ENCODE measurements at regions not wholly inside any gene's neighbourhood (a gene's known extent, or its start where the extent isn't known, plus 50 kb on each side); places are given as distances from the start of the nearest gene placed in this dataset.

DNA sequence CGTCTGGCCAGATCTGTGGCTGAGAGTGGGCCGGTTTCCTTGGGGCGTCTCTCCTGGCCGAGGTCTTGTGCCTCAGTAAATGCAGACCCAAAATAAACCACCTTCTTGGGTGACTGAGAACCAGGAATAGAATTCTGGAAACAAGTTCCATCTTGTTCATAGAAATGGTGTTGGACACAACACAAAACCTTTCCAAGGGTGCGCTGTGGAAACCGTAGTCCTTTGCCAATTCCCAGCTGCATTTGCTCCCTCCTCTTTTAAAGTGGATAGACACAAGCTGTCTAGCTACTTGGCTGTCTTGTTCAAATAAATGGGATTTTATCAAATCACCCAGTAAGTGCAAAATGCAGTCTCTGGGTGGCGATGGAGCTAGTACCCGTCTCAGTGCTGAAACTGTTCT, 300.2 kb downstream of the SHANK2 start:
- H3K27me3 Mint-ChIP-seq (ENCODE audit: low read depth, unreplicated experiment): peaks cover 4% of the 10 kb centered on the region
- peaks cover 3% of the 10 kb centered on the region for H3K36me3 Mint-ChIP-seq (ENCODE audit: low read depth, unreplicated experiment)
- no peak overlapping the region for H3K27ac Mint-ChIP-seq (ENCODE audit: unreplicated experiment)
- FAIRE-seq (no peak), DNase-seq (ENCODE audit: low read depth) (no peak)
- H3K9me3 Mint-ChIP-seq (ENCODE audit: unreplicated experiment): peaks cover 7% of the 10 kb centered on the region
- Histone ChIP-seq H3K4me2 (ENCODE audit: low read length) (no peak overlapping the region), H3K27ac (ENCODE audit: low read depth, low read length) (no peak overlapping the region), H3K9ac (ENCODE audit: low read length) (no peak overlapping the region), H3K79me2 (ENCODE audit: insufficient read depth, low read length) (no peaks in the 10 kb centered on the region), H3K36me3 (ENCODE audit: insufficient read depth, low read length) (no peaks in the 10 kb centered on the region), H4K20me1 (ENCODE audit: insufficient read depth, low read length) (no peaks in the 10 kb centered on the region), H2AFZ (ENCODE audit: low read depth, low read length) (no peak overlapping the region), H3K4me3 (ENCODE audit: insufficient read depth, low read depth, low read length) (no peak overlapping the region), H3K9me3 (ENCODE audit: insufficient read depth, low read depth, low read length) (no peaks in the 10 kb centered on the region), H3K4me1 (ENCODE audit: insufficient read depth, low read length) (no peaks in the 10 kb centered on the region), H3K27me3 (ENCODE audit: insufficient read depth, low read length) (no peaks in the 10 kb centered on the region)
- H3K4me3 Mint-ChIP-seq (ENCODE audit: unreplicated experiment): no peak overlapping the region
- TF ChIP-seq, protein P1, sequence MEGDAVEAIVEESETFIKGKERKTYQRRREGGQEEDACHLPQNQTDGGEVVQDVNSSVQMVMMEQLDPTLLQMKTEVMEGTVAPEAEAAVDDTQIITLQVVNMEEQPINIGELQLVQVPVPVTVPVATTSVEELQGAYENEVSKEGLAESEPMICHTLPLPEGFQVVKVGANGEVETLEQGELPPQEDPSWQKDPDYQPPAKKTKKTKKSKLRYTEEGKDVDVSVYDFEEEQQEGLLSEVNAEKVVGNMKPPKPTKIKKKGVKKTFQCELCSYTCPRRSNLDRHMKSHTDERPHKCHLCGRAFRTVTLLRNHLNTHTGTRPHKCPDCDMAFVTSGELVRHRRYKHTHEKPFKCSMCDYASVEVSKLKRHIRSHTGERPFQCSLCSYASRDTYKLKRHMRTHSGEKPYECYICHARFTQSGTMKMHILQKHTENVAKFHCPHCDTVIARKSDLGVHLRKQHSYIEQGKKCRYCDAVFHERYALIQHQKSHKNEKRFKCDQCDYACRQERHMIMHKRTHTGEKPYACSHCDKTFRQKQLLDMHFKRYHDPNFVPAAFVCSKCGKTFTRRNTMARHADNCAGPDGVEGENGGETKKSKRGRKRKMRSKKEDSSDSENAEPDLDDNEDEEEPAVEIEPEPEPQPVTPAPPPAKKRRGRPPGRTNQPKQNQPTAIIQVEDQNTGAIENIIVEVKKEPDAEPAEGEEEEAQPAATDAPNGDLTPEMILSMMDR (IDR thresholded peaks at IDR 0.05; ENCODE audit: insufficient read depth, low read depth, low read length): no peak
- no peak for TF ChIP-seq EZH2 (IDR thresholded peaks at IDR 0.05; ENCODE audit: insufficient read depth, low read length)
- no peaks in the 10 kb centered on the region for H3K4me1 Mint-ChIP-seq (ENCODE audit: low read depth, unreplicated experiment)

DNA sequence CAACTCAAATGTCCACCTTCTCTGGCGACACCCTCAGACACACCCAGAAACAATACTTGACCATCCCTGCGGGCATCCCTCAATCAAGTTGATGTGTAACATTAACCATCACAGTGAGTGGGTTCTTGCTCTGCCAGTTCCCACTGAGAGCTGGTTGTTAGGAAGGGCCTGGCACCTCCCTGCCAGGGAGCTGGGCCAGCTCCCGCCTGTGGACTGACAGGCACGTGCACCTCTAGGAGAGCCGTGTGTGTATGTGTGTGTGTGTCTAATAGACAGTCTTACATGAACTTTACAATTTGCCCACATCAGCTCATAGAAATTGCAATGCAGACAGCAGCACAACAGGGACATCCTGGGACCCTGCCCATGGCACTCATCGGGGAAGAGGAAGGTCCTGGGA, 298.7 kb downstream of the SHANK2 start:
- no peak for DNase-seq (ENCODE audit: low read depth)
- Mint-ChIP-seq H3K36me3 (ENCODE audit: low read depth, unreplicated experiment) (peaks cover 3% of the 10 kb centered on the region), H3K27ac (ENCODE audit: unreplicated experiment) (no peak overlapping the region), H3K9me3 (ENCODE audit: unreplicated experiment) (peaks cover 5% of the 10 kb centered on the region), H3K4me1 (ENCODE audit: low read depth, unreplicated experiment) (no peaks in the 10 kb centered on the region), H3K27me3 (ENCODE audit: low read depth, unreplicated experiment) (peaks cover 4% of the 10 kb centered on the region), H3K4me3 (ENCODE audit: unreplicated experiment) (no peak overlapping the region)
- H3K27me3 ChIP-seq (ENCODE audit: insufficient read depth, low read length): no peaks in the 10 kb centered on the region
- TF ChIP-seq EZH2 (IDR thresholded peaks at IDR 0.05; ENCODE audit: insufficient read depth, low read length): no peak
- TF ChIP-seq, protein P1 (IDR thresholded peaks at IDR 0.05; ENCODE audit: insufficient read depth, low read depth, low read length): no peak
- H4K20me1 ChIP-seq (ENCODE audit: insufficient read depth, low read length): no peaks in the 10 kb centered on the region
- H3K36me3 ChIP-seq (ENCODE audit: insufficient read depth, low read length): no peaks in the 10 kb centered on the region
- H3K79me2 ChIP-seq (ENCODE audit: insufficient read depth, low read length): no peaks in the 10 kb centered on the region
- H3K4me2 ChIP-seq (ENCODE audit: low read length): no peak overlapping the region
- no peak overlapping the region for H3K27ac ChIP-seq (ENCODE audit: low read depth, low read length)
- FAIRE-seq: no peak
- H2AFZ ChIP-seq (ENCODE audit: low read depth, low read length): no peak overlapping the region
- no peaks in the 10 kb centered on the region for H3K4me1 ChIP-seq (ENCODE audit: insufficient read depth, low read length)
- H3K9ac ChIP-seq (ENCODE audit: low read length): no peak overlapping the region
- no peaks in the 10 kb centered on the region for H3K9me3 ChIP-seq (ENCODE audit: insufficient read depth, low read depth, low read length)
- H3K4me3 ChIP-seq (ENCODE audit: insufficient read depth, low read depth, low read length): no peak overlapping the region

- Histone ChIP-seq H3K9me3 (ENCODE audit: insufficient read depth, low read depth, low read length) (no peaks in the 10 kb centered on the region), H2AFZ (ENCODE audit: low read depth, low read length) (no peak overlapping the region), H4K20me1 (ENCODE audit: insufficient read depth, low read length) (no peaks in the 10 kb centered on the region), H3K27ac (ENCODE audit: low read depth, low read length) (no peak overlapping the region), H3K4me3 (ENCODE audit: insufficient read depth, low read depth, low read length) (no peak overlapping the region), H3K27me3 (ENCODE audit: insufficient read depth, low read length) (no peaks in the 10 kb centered on the region), H3K36me3 (ENCODE audit: insufficient read depth, low read length) (no peaks in the 10 kb centered on the region), H3K79me2 (ENCODE audit: insufficient read depth, low read length) (no peaks in the 10 kb centered on the region), H3K9ac (ENCODE audit: low read length) (no peak overlapping the region), H3K4me1 (ENCODE audit: insufficient read depth, low read length) (no peaks in the 10 kb centered on the region), H3K4me2 (ENCODE audit: low read length) (no peak overlapping the region)
- DNase-seq (ENCODE audit: low read depth): no peak
- Mint-ChIP-seq H3K9me3 (ENCODE audit: unreplicated experiment) (peaks cover 5% of the 10 kb centered on the region), H3K27ac (ENCODE audit: unreplicated experiment) (no peak overlapping the region), H3K4me3 (ENCODE audit: unreplicated experiment) (no peak overlapping the region), H3K36me3 (ENCODE audit: low read depth, unreplicated experiment) (peaks cover 3% of the 10 kb centered on the region), H3K27me3 (ENCODE audit: low read depth, unreplicated experiment) (peaks cover 4% of the 10 kb centered on the region), H3K4me1 (ENCODE audit: low read depth, unreplicated experiment) (no peaks in the 10 kb centered on the region)
- TF ChIP-seq EZH2 (IDR thresholded peaks at IDR 0.05; ENCODE audit: insufficient read depth, low read length): no peak
- TF ChIP-seq, protein P1 (IDR thresholded peaks at IDR 0.05; ENCODE audit: insufficient read depth, low read depth, low read length): no peak
- FAIRE-seq: no peak
Measured at GRCh38 chr11:70954471-70954870, 297.9 kb downstream of the SHANK2 start.

Small RNAs in the stretch of these regions (microRNA-seq; reads per million reads assigned to microRNA genes)
- 3.0 reads per million, percentile 6 among the genes with 10 or more reads in this experiment for gene MIR3664
